Uterus (tissue), 2 donors: ENCODE measurements at regions not wholly inside any gene's neighbourhood (a gene's known extent, or its start where the extent isn't known, plus 50 kb on each side); places are given as distances from the start of the nearest gene placed in this dataset.

Experiments used
- CTCF ChIP-seq, 4 experiments: fragments of 200-600 bp in 2 of 4; fragments of 450-650 bp in 2 of 4; sonication (generic) in 2 of 4; IDR thresholded peaks; one replicate each; pipeline ENCODE4 v1.5.1; 2016 to 2019; ENCODE audit warnings: antibody characterized with exemption in 4 of 4, mild to moderate bottlenecking in 2 of 4, moderate library complexity in 1 of 4
- POLR2A ChIP-seq, 2 donors: fragments of 450-650 bp; IDR thresholded peaks; one replicate each; pipeline ENCODE4 v1.6.1; 2016; ENCODE audit warnings: antibody characterized with exemption in 2 of 2, mild to moderate bottlenecking in 1 of 2, moderate library complexity in 1 of 2

- TF ChIP-seq CTCF (IDR thresholded peaks at IDR 0.05) (no peak), POLR2A (IDR thresholded peaks at IDR 0.05) (no peak)
Measured at GRCh38 chr10:78472551-78472890, 438.9 kb downstream of the RPS24 start.
